Astrocyte of the spinal cord (primary cell): ENCODE measurements at regions not wholly inside any gene's neighbourhood (a gene's known extent, or its start where the extent isn't known, plus 50 kb on each side); places are given as distances from the start of the nearest gene placed in this dataset.

Experiments used
- DNase-seq: peaks from one replicate; pipeline ENCODE4 v3.0.0; 2011; ENCODE audit warnings: low read depth, low spot score
- H3K4me3 ChIP-seq: 2 replicates; pipeline ENCODE4 v1.5.1; 2011; ENCODE audit warnings: low read depth, mild to moderate bottlenecking, low read length, moderate library complexity
- CTCF ChIP-seq: IDR thresholded peaks from 2 replicates; pipeline ENCODE4 v1.5.1; 2012; ENCODE audit warnings: low read depth, mild to moderate bottlenecking, low read length, inconsistent platforms
- in situ Hi-C: cut with HindIII; loops from 2 replicates; pipeline ENCODE4 v1.10.0; 2017; ENCODE audit warnings: low sequenced_read_pairs

GRCh38 chr17:74028354-74029116 lies 174.9 kb upstream of the RPL38 start:
- in situ Hi-C loops, result no loop called here
- no peak for TF ChIP-seq CTCF
- no peak for DNase-seq
- no peak overlapping the region for H3K4me3 ChIP-seq

GRCh38 chr17:74031316-74032090 lies 172.0 kb upstream of the RPL38 start:
- TF ChIP-seq CTCF, result no peak
- DNase-seq, result no peak
- no peak overlapping the region for H3K4me3 ChIP-seq
- in situ Hi-C loops, result no loop called here

GRCh38 chr17:74032222-74032621 lies 171.3 kb upstream of the RPL38 start:
- TF ChIP-seq CTCF, result no peak
- in situ Hi-C loops, result no loop called here
- no peak for DNase-seq
- no peak overlapping the region for H3K4me3 ChIP-seq

- in situ Hi-C loops, result no loop called here
- no peak for DNase-seq
- no peak overlapping the region for H3K4me3 ChIP-seq
- TF ChIP-seq CTCF, result no peak
Observed at GRCh38 chr17:74037320-74037719, 166.2 kb upstream of the RPL38 start.

GRCh38 chr17:74040291-74040690 lies 163.2 kb upstream of the RPL38 start:
- no peak for TF ChIP-seq CTCF
- DNase-seq, result no peak
- H3K4me3 ChIP-seq, result no peak overlapping the region
- in situ Hi-C loops, result no loop called here

GRCh38 chr17:74040729-74041128 lies 162.7 kb upstream of the RPL38 start:
- no peak for DNase-seq
- no peak overlapping the region for H3K4me3 ChIP-seq
- TF ChIP-seq CTCF, result no peak
- in situ Hi-C loops, result no loop called here
